Right lung (tissue), 2 donors: ENCODE measurements at regions not wholly inside any gene's neighbourhood (a gene's known extent, or its start where the extent isn't known, plus 50 kb on each side); places are given as distances from the start of the nearest gene placed in this dataset.

Source experiments
- DNase-seq, 2 donors: peaks; one replicate each; pipeline ENCODE4 v3.0.0-alpha.2; 2013

DNA sequence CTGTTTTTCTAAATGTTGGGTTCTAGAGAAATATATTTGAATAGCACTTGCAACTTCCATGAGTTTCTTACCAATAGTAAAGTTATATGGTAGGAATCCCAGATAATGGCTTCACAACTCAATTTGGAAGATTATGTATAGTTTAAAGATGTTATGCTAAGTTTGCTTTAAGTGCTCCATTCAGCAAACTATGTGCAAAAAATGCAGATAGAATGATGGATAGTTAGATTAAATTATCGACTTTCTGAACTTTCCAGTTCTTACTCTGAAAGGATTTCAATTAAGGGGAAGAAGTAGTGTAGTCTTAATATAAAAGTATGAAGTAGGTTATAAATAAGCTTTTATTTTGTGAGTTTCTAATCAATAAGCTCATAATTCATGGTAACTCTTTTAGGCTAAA, 60.7 kb upstream of the NFKB1 start:
- DNase-seq = no peak

DNA sequence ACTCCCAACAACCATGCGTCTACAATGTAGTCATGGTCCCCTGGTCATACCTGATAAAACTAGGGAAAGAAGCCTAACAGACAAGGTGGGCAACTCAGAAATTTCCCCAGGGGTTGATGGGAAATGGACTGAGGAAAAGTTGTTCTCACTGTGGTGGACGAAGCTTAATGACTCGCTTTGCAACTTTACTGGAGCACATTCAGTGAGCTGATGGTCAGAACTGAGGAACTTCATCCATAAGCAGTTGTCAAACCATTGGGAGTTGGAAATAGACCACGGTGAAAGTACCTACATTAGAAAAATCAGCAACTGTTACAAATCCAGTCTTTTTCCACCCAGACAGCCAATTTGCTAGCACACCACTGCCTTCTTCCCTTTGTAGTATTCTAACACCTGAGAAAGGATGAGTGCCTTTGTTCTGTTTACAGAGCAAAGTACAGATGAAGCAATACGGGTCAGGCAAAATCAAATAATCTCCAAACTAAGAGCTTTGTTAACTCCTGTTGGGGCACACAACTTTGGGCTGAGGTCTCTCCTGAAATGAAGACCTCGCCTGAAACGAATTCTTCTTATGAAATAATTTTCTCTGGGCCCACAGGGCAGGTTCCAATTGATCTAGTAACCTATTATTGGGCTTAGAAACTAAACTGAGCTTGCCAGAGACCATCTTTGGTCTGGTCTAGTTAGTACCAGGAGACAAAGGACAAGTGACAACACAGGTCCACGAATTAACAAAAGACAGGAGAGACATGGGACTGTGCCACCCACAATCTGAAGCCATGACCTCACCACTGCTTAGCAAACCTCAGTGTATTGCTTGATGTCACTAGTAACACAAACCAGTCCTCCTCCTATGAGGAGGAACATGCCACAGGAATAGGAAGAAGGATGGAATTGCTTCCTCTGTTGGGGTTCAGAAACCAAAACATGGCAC, 58.9 kb upstream of the NFKB1 start:
- no peak for DNase-seq

GRCh38 chr4:102444752-102445151, 56.4 kb upstream of the NFKB1 start:
- no peak for DNase-seq

GRCh38 chr4:102445213-102445612, 55.9 kb upstream of the NFKB1 start:
- DNase-seq = no peak

DNA sequence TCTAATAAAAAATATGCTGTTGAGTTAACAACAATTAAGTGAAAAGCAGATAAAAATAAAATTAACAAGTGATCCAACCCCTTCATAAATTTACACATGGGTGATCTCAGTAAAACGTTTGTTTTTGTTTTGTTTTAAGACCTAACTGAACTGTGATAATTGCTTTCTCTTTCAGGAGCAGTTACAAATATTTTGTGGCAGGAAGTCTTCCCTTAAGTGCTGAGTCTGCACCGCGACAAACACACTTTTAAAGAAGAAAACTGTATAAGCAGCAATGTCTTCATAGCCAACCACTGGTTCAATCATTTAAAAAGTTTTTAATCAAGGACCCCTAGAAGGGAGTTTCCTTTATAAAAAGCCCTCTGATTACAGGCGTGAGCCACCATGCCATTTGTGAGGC, 53.7 kb upstream of the NFKB1 start:
- DNase-seq = no peak

GRCh38 chr4:102449751-102450352, 51.3 kb upstream of the NFKB1 start:
- peak; percentile 24 to 59 for DNase-seq

GRCh38 chr4:102451266-102451665, 49.9 kb upstream of the NFKB1 start:
- DNase-seq = peak; percentile 81 to 85
